ENCODE measurements at regions not wholly inside any gene's neighbourhood (a gene's known extent, or its start where the extent isn't known, plus 50 kb on each side); places are given as distances from the start of the nearest gene placed in this dataset.

GRCh38 chr1:82836213-82836972, 1035.7 kb downstream of the ADGRL2 start:
- TF ChIP-seq ATF2 (CRISPR knock-in tag; IDR thresholded peaks at IDR 0.05; ENCODE audit: borderline replicate concordance, low read depth) (no peak), CTCF (IDR thresholded peaks at IDR 0.05) (no peak), MAX (CRISPR knock-in tag; IDR thresholded peaks at IDR 0.05) (no peak), OVOL2 (CRISPR knock-in tag; IDR thresholded peaks at IDR 0.05; ENCODE audit: borderline replicate concordance) (no peak), ZBTB43 (CRISPR knock-in tag; IDR thresholded peaks at IDR 0.05) (no peak), MLX (CRISPR knock-in tag; IDR thresholded peaks at IDR 0.05) (no peak)
